Osteoblast (primary cell): ENCODE measurements at regions not wholly inside any gene's neighbourhood (a gene's known extent, or its start where the extent isn't known, plus 50 kb on each side); places are given as distances from the start of the nearest gene placed in this dataset.

Source experiments
- DNase-seq: peaks from one replicate; pipeline ENCODE4 v3.0.0; 2011; ENCODE audit warnings: low spot score, mixed read lengths; ENCODE audit not compliant: insufficient read length; ENCODE audit errors: missing footprints
- H2AFZ ChIP-seq: 2 replicates; pipeline ENCODE4 v1.6.0; 2011; ENCODE audit warnings: mild to moderate bottlenecking, low read length
- H3K27ac ChIP-seq: 2 replicates; pipeline ENCODE4 v1.5.1; 2011; ENCODE audit warnings: mild to moderate bottlenecking, low read depth, low read length, moderate library complexity
- H3K27me3 ChIP-seq: 2 replicates; pipeline ENCODE4 v1.6.0; 2012; ENCODE audit warnings: mild to moderate bottlenecking, control low read depth, inconsistent platforms, low read length, moderate library complexity; ENCODE audit not compliant: insufficient read depth
- H3K36me3 ChIP-seq: 2 replicates; pipeline ENCODE4 v1.5.1; 2011; ENCODE audit warnings: mild to moderate bottlenecking, low read length, control low read depth, moderate library complexity; ENCODE audit not compliant: insufficient read depth
- H3K4me1 ChIP-seq: 2 replicates; pipeline ENCODE4 v1.5.1; 2011; ENCODE audit warnings: mild to moderate bottlenecking, low read length, control low read depth, moderate library complexity; ENCODE audit not compliant: insufficient read depth
- H3K4me2 ChIP-seq: 2 replicates; pipeline ENCODE4 v1.6.0; 2011; ENCODE audit warnings: mild to moderate bottlenecking, low read length; ENCODE audit not compliant: insufficient read depth
- H3K4me3 ChIP-seq: fragments of 200-600 bp; sonication (generic); 3 replicates; pipeline ENCODE4 v1.5.1; 2012; ENCODE audit warnings: mild to moderate bottlenecking, low read length, inconsistent platforms; ENCODE audit not compliant: insufficient read depth
- H3K79me2 ChIP-seq: 2 replicates; pipeline ENCODE4 v1.6.0; 2012; ENCODE audit warnings: mild to moderate bottlenecking, low read length, control low read depth, inconsistent platforms; ENCODE audit not compliant: insufficient read depth
- H3K9me3 ChIP-seq: 2 replicates; pipeline ENCODE4 v1.5.1; 2011; ENCODE audit warnings: low read depth, low read length, control low read depth
- H4K20me1 ChIP-seq: 2 replicates; pipeline ENCODE4 v1.6.0; 2012; ENCODE audit warnings: mild to moderate bottlenecking, low read length, control low read depth; ENCODE audit not compliant: insufficient read depth
- CTCF ChIP-seq: IDR thresholded peaks from 2 replicates; pipeline ENCODE4 v1.5.1; 2011; ENCODE audit warnings: mild to moderate bottlenecking, low read depth, low read length, moderate library complexity; ENCODE audit errors: extremely low read depth

- Histone ChIP-seq H3K27me3 (no peaks in the 10 kb centered on the region), H2AFZ (no peak overlapping the region), H3K27ac (peak overlapping the region; percentile 98), H3K79me2 (peaks cover 57% of the 10 kb centered on the region), H3K4me3 (no peak overlapping the region), H3K4me2 (peak overlapping the region; percentile 62), H3K9me3 (no peaks in the 10 kb centered on the region), H4K20me1 (no peaks in the 10 kb centered on the region), H3K36me3 (no peaks in the 10 kb centered on the region), H3K4me1 (peaks cover 84% of the 10 kb centered on the region)
- DNase-seq: no peak
- no peak for TF ChIP-seq CTCF
These were observed 445.9 kb upstream of the RGS6 start for GRCh38 chr14:71486279-71486678.

- Histone ChIP-seq H2AFZ (no peak overlapping the region), H3K79me2 (peaks cover 57% of the 10 kb centered on the region), H3K4me2 (peak overlapping the region; percentile 58), H3K27me3 (no peaks in the 10 kb centered on the region), H3K27ac (peak overlapping the region; percentile 98), H3K4me3 (peak overlapping the region; percentile 0), H3K36me3 (no peaks in the 10 kb centered on the region), H3K9me3 (no peaks in the 10 kb centered on the region), H3K4me1 (peaks cover 78% of the 10 kb centered on the region), H4K20me1 (no peaks in the 10 kb centered on the region)
- DNase-seq: no peak
- TF ChIP-seq CTCF: no peak
These were observed 444.8 kb upstream of the RGS6 start for GRCh38 chr14:71487449-71487848.

- Histone ChIP-seq H3K27me3 (no peaks in the 10 kb centered on the region), H3K27ac (peak overlapping the region; percentile 98), H3K9me3 (no peaks in the 10 kb centered on the region), H4K20me1 (no peaks in the 10 kb centered on the region), H3K79me2 (peaks cover 57% of the 10 kb centered on the region), H3K4me1 (peaks cover 73% of the 10 kb centered on the region), H2AFZ (no peak overlapping the region), H3K36me3 (no peaks in the 10 kb centered on the region), H3K4me2 (peak overlapping the region; percentile 58), H3K4me3 (peak overlapping the region; percentile 0)
- no peak for DNase-seq
- TF ChIP-seq CTCF: no peak
These were observed 444.3 kb upstream of the RGS6 start for GRCh38 chr14:71487941-71488340.

- H2AFZ ChIP-seq: no peak overlapping the region
- peak; percentile 49 for DNase-seq
These were observed 443.5 kb upstream of the RGS6 start for GRCh38 chr14:71488703-71489191.

More at GRCh38 chr14:71488703-71489191, 443.5 kb upstream of the RGS6 start:
- Histone ChIP-seq H3K4me3 (peak overlapping the region; percentile 33), H4K20me1 (no peaks in the 10 kb centered on the region), H3K79me2 (peaks cover 57% of the 10 kb centered on the region), H3K27me3 (no peaks in the 10 kb centered on the region), H3K4me2 (peak overlapping the region; percentile 58), H3K9me3 (no peaks in the 10 kb centered on the region), H3K36me3 (no peaks in the 10 kb centered on the region), H3K4me1 (peaks cover 69% of the 10 kb centered on the region), H3K27ac (peak overlapping the region; percentile 98)
- no peak for TF ChIP-seq CTCF
